OCI-LY3 (cell line): ENCODE measurements at regions not wholly inside any gene's neighbourhood (a gene's known extent, or its start where the extent isn't known, plus 50 kb on each side); places are given as distances from the start of the nearest gene placed in this dataset.

Source experiments
- EZH2phosphoT487 ChIP-seq: fragments of 200-600 bp; shearing (Covaris generic); IDR thresholded peaks from 2 replicates; pipeline ENCODE4 v1.6.1; 2018; ENCODE audit warnings: antibody characterized with exemption, mixed run types, low read depth
- TF ChIP-seq, protein P1 (sequence below): fragments of 200-600, 300-600 bp; sonication (generic); IDR thresholded peaks from 2 replicates; pipeline ENCODE4 v1.5.1; 2014; ENCODE audit warnings: antibody characterized with exemption, low read length, low read depth

DNA sequence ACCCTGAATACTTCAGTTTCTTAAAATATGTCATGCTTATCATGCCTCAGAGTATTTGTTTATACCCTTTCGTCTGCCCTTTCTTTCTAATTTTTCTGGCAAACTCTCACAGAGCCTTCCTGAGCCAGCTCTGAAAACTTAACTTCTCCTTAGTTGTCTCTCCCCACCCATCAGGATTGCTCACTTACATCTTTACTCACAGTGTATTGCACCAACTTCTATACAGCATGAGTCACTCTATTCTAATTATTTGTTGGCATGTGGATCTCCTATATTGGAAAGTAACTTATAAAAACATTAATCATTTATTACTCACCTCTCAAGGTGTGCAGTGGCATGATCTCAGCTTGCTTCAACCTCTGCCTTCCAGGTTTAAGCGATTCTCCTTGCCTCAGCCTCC is 114.9 kb downstream of the FANCF start:
- TF ChIP-seq, protein P1, sequence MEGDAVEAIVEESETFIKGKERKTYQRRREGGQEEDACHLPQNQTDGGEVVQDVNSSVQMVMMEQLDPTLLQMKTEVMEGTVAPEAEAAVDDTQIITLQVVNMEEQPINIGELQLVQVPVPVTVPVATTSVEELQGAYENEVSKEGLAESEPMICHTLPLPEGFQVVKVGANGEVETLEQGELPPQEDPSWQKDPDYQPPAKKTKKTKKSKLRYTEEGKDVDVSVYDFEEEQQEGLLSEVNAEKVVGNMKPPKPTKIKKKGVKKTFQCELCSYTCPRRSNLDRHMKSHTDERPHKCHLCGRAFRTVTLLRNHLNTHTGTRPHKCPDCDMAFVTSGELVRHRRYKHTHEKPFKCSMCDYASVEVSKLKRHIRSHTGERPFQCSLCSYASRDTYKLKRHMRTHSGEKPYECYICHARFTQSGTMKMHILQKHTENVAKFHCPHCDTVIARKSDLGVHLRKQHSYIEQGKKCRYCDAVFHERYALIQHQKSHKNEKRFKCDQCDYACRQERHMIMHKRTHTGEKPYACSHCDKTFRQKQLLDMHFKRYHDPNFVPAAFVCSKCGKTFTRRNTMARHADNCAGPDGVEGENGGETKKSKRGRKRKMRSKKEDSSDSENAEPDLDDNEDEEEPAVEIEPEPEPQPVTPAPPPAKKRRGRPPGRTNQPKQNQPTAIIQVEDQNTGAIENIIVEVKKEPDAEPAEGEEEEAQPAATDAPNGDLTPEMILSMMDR, result no peak
- no peak for TF ChIP-seq EZH2phosphoT487
